Left renal cortex interstitium (tissue), 4 donors: ENCODE measurements at regions not wholly inside any gene's neighbourhood (a gene's known extent, or its start where the extent isn't known, plus 50 kb on each side); places are given as distances from the start of the nearest gene placed in this dataset.

Source experiments
- DNase-seq, 4 donors: peaks; one replicate each; pipeline ENCODE4 v3.0.0-alpha.2; 2013; ENCODE audit warnings: low read depth in 4 of 4, low spot score in 2 of 4, missing footprints in 1 of 4

GRCh38 chr6:4510906-4511640, 265.1 kb upstream of the CDYL start:
- DNase-seq, result no peak

- no peak for DNase-seq
Observed at GRCh38 chr6:4510317-4510716, 265.9 kb upstream of the CDYL start.

GRCh38 chr6:4509506-4509905, 266.7 kb upstream of the CDYL start:
- DNase-seq, result no peak

- no peak for DNase-seq
Observed at GRCh38 chr6:4506792-4507191, 269.4 kb upstream of the CDYL start.

GRCh38 chr6:4506223-4506622, 270.0 kb upstream of the CDYL start:
- no peak for DNase-seq

- DNase-seq, result no peak
Observed at GRCh38 chr6:4504700-4505099, 271.5 kb upstream of the CDYL start.

- no peak for DNase-seq
Observed at GRCh38 chr6:4503700-4504099, 272.5 kb upstream of the CDYL start.

- DNase-seq, result no peak
Observed at GRCh38 chr6:4496284-4496683, 279.9 kb upstream of the CDYL start.

GRCh38 chr6:4491501-4492260, 284.5 kb upstream of the CDYL start:
- no peak for DNase-seq

- DNase-seq, result no peak
Observed at GRCh38 chr6:4489538-4489937, 286.7 kb upstream of the CDYL start.

GRCh38 chr6:4488389-4488788, 287.8 kb upstream of the CDYL start:
- DNase-seq, result no peak

GRCh38 chr6:4487538-4487937, 288.7 kb upstream of the CDYL start:
- DNase-seq, result no peak

GRCh38 chr6:4486568-4487315, 289.5 kb upstream of the CDYL start:
- DNase-seq, result peak in 1 of 4 donors; percentile 16

- DNase-seq, result no peak
Observed at GRCh38 chr6:4485735-4486134, 290.5 kb upstream of the CDYL start.

GRCh38 chr6:4482461-4482860, 293.7 kb upstream of the CDYL start:
- no peak for DNase-seq

- DNase-seq, result no peak
Observed at GRCh38 chr6:4480788-4481735, 295.1 kb upstream of the CDYL start.

- no peak for DNase-seq
Observed at GRCh38 chr6:4478098-4478497, 298.1 kb upstream of the CDYL start.

- DNase-seq, result no peak
Observed at GRCh38 chr6:4474810-4475209, 301.4 kb upstream of the CDYL start.

GRCh38 chr6:4472969-4473642, 303.1 kb upstream of the CDYL start:
- DNase-seq, result no peak

GRCh38 chr6:4472222-4472621, 304.0 kb upstream of the CDYL start:
- DNase-seq, result no peak
